ENCODE measurements at regions not wholly inside any gene's neighbourhood (a gene's known extent, or its start where the extent isn't known, plus 50 kb on each side); places are given as distances from the start of the nearest gene placed in this dataset.

DNA sequence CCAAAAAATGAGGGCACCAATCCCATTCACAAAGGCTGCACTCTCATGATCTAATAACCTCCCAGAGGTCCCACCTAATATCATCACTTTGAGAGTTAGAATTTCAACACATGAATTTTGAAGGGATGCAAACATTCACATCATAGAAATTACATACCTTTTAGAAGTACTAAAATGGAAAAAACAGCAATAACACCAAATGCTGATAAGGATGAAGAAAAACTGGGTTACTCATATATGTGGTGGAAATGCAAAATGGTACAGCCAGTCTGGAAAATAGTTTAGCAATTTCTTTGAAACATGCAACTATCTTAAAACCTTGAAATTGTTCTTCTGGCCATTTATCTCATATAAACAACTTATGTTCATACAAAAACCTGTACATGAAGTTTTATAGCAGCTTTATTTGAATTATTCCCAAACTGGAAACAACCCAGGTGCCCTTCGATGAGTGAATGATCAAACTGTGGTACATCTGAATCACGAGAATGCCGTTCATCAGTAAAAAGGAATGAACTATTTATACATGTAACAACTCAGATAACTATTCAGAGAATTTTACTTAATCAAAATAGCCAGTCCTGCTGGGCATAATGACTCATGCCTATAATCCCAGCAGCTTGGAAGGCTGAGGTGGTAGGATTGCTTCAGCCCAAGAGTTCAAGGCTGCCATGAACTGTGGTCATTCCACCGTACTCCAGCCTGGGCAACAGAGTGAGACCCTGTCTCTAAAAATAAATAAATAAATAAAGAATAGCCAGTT lies 109.4 kb upstream of the SSTR1 start:
- Histone ChIP-seq H3K4me3 (ENCODE audit: low read length) (no peak overlapping the region), H2AFZ (ENCODE audit: low read depth, low read length) (no peak overlapping the region), H3K4me1 (ENCODE audit: insufficient read depth, low read length) (no peaks in the 10 kb centered on the region), H3K27me3 (ENCODE audit: insufficient read depth, low read length) (no peaks in the 10 kb centered on the region), H3K36me3 (ENCODE audit: insufficient read depth, low read length) (no peaks in the 10 kb centered on the region), H3K9me3 (ENCODE audit: low read length) (no peaks in the 10 kb centered on the region)

DNA sequence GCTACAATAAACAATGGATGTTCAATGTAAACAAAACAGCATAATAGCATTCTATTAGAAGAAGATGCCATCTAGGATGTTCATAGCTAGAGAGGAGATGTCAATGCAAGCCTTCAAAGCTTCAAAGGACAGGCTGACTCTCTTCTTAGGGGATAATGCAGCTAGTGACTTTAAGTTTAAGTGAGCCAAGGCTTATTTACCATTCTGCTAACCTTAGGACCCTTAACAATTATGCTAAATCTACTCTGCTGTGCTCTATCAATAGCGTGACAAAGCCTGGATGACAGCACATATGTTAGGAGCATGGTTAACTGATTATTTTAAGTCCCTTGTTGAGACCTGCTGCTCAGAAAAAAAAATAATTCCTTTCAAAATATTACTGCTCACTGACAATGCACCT lies 106.0 kb upstream of the SSTR1 start:
- Histone ChIP-seq H3K27me3 (ENCODE audit: insufficient read depth, low read length) (no peaks in the 10 kb centered on the region), H2AFZ (ENCODE audit: low read depth, low read length) (no peak overlapping the region), H3K9me3 (ENCODE audit: low read length) (no peaks in the 10 kb centered on the region)

GRCh38 chr14:38103542-38104225 lies 104.0 kb upstream of the SSTR1 start:
- H3K4me3 ChIP-seq (ENCODE audit: low read length): no peak overlapping the region
- H3K36me3 ChIP-seq (ENCODE audit: insufficient read depth, low read length): no peaks in the 10 kb centered on the region
- no peak overlapping the region for H2AFZ ChIP-seq (ENCODE audit: low read depth, low read length)
- no peaks in the 10 kb centered on the region for H3K27me3 ChIP-seq (ENCODE audit: insufficient read depth, low read length)
- no peaks in the 10 kb centered on the region for H3K9me3 ChIP-seq (ENCODE audit: low read length)
- H3K4me1 ChIP-seq (ENCODE audit: insufficient read depth, low read length): no peaks in the 10 kb centered on the region

More for the DNA sequence above, 106.0 kb upstream of the SSTR1 start:
- no peaks in the 10 kb centered on the region for H3K4me1 ChIP-seq (ENCODE audit: insufficient read depth, low read length)
- no peak overlapping the region for H3K4me3 ChIP-seq (ENCODE audit: low read length)
- H3K36me3 ChIP-seq (ENCODE audit: insufficient read depth, low read length): no peaks in the 10 kb centered on the region

DNA sequence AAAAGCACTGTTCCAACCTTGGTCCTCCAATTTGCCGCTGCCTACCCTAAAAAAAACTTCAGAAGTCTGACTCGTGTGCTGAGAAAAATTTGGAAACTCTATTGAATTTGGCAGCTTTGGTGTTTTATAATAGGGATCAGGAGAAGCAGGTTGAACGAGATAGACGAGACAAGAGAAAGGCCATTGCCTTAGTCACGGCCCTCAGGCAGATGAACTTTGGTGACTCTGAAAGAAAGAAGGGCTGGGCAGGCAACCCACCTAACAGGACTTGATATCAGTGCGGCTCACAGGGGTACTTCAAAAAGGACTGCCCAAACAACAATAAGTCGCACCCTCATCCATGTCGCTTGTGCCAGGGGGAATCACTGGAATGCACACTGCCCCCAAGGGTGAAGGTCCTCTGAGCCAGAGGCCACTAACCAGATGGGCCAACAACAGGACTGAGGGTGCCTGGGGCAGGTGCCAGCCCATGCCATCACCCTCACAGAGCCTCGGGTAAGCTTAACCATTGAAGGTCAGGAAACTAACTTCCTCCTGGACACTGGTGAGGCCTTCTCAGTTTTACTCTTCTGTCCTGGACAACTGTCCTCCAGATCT lies 102.5 kb upstream of the SSTR1 start:
- Histone ChIP-seq H3K9me3 (ENCODE audit: low read length) (no peaks in the 10 kb centered on the region), H3K4me3 (ENCODE audit: low read length) (no peak overlapping the region), H3K36me3 (ENCODE audit: insufficient read depth, low read length) (no peaks in the 10 kb centered on the region), H3K4me1 (ENCODE audit: insufficient read depth, low read length) (no peaks in the 10 kb centered on the region), H3K27me3 (ENCODE audit: insufficient read depth, low read length) (no peaks in the 10 kb centered on the region), H2AFZ (ENCODE audit: low read depth, low read length) (no peak overlapping the region)

GRCh38 chr14:38107216-38107631 lies 100.5 kb upstream of the SSTR1 start:
- Histone ChIP-seq H3K4me3 (ENCODE audit: low read length) (no peak overlapping the region), H3K9me3 (ENCODE audit: low read length) (no peaks in the 10 kb centered on the region), H3K36me3 (ENCODE audit: insufficient read depth, low read length) (no peaks in the 10 kb centered on the region), H2AFZ (ENCODE audit: low read depth, low read length) (no peak overlapping the region), H3K27me3 (ENCODE audit: insufficient read depth, low read length) (no peaks in the 10 kb centered on the region), H3K4me1 (ENCODE audit: insufficient read depth, low read length) (no peaks in the 10 kb centered on the region)

- Histone ChIP-seq H3K4me3 (ENCODE audit: low read length) (no peak overlapping the region), H3K4me1 (ENCODE audit: insufficient read depth, low read length) (no peaks in the 10 kb centered on the region), H3K9me3 (ENCODE audit: low read length) (no peaks in the 10 kb centered on the region), H2AFZ (ENCODE audit: low read depth, low read length) (no peak overlapping the region), H3K36me3 (ENCODE audit: insufficient read depth, low read length) (no peaks in the 10 kb centered on the region), H3K27me3 (ENCODE audit: insufficient read depth, low read length) (no peaks in the 10 kb centered on the region)
Observed at GRCh38 chr14:38108681-38109080, 99.0 kb upstream of the SSTR1 start.

DNA sequence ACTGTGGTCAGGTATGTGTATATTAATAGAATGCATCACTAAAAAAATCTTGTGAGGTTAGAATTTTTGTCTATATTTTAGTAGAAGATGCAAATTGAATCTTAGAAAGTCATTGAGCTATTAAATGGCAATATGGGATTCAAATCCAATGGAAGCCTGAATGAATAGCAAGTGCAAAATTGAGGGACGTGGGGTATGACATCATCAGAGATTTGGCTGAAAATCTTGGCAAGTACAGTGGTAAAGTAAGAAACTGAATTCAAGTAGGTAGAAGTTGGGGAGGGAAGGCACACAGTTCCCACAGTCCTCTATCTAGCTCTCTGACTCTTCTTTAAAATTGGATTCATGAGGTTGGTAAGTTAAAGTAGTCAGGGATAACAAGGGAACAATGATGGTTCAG lies 97.4 kb upstream of the SSTR1 start:
- Histone ChIP-seq H2AFZ (ENCODE audit: low read depth, low read length) (no peak overlapping the region), H3K36me3 (ENCODE audit: insufficient read depth, low read length) (no peaks in the 10 kb centered on the region), H3K4me3 (ENCODE audit: low read length) (no peak overlapping the region), H3K27me3 (ENCODE audit: insufficient read depth, low read length) (no peaks in the 10 kb centered on the region), H3K4me1 (ENCODE audit: insufficient read depth, low read length) (no peaks in the 10 kb centered on the region), H3K9me3 (ENCODE audit: low read length) (no peaks in the 10 kb centered on the region)

DNA sequence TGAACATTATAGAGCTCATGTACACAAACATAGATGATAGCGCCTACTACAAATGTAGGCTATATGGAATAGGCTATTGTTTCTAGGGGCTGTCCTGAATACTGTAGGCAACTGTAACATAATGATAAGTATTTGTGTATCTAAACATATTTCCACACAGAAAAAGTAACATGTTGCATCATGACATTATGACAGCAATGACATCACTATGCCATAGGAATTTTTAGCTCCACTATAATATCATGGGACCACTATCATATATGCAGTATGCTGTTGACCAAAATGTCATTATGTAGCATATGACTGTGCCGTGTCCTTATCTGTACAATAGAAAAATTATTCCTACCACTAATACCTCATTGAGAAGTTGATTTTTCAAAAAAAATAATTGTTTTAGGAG lies 96.7 kb upstream of the SSTR1 start:
- no peak overlapping the region for H2AFZ ChIP-seq (ENCODE audit: low read depth, low read length)
- no peaks in the 10 kb centered on the region for H3K4me1 ChIP-seq (ENCODE audit: insufficient read depth, low read length)
- H3K4me3 ChIP-seq (ENCODE audit: low read length): no peak overlapping the region
- H3K36me3 ChIP-seq (ENCODE audit: insufficient read depth, low read length): no peaks in the 10 kb centered on the region
- H3K9me3 ChIP-seq (ENCODE audit: low read length): no peaks in the 10 kb centered on the region
- no peaks in the 10 kb centered on the region for H3K27me3 ChIP-seq (ENCODE audit: insufficient read depth, low read length)

- Histone ChIP-seq H3K36me3 (ENCODE audit: insufficient read depth, low read length) (no peaks in the 10 kb centered on the region), H3K9me3 (ENCODE audit: low read length) (no peaks in the 10 kb centered on the region), H3K27me3 (ENCODE audit: insufficient read depth, low read length) (no peaks in the 10 kb centered on the region), H2AFZ (ENCODE audit: low read depth, low read length) (no peak overlapping the region), H3K4me3 (ENCODE audit: low read length) (no peak overlapping the region), H3K4me1 (ENCODE audit: insufficient read depth, low read length) (no peaks in the 10 kb centered on the region)
Observed at GRCh38 chr14:38113546-38113945, 94.2 kb upstream of the SSTR1 start.

DNA sequence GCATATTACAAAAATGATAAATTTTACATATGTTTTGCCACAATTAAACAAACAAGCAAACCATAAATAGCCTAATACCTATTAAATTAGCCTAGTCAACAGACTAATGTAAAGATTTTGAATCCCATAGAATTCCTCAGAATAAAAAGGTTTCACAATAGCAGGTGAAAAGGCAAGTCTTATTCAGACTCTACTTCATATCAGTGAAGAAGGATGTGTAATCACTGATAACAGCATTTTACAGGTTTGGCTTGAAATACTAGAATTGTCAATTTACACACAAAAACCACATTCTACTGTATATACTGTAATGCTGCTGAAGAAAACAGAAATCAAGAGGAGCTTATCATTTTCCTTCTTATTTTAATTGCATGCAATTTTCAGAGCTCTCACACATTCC lies 90.8 kb upstream of the SSTR1 start:
- Histone ChIP-seq H2AFZ (ENCODE audit: low read depth, low read length) (no peak overlapping the region), H3K4me1 (ENCODE audit: insufficient read depth, low read length) (no peaks in the 10 kb centered on the region), H3K36me3 (ENCODE audit: insufficient read depth, low read length) (no peaks in the 10 kb centered on the region), H3K4me3 (ENCODE audit: low read length) (no peak overlapping the region), H3K27me3 (ENCODE audit: insufficient read depth, low read length) (no peaks in the 10 kb centered on the region), H3K9me3 (ENCODE audit: low read length) (no peaks in the 10 kb centered on the region)

GRCh38 chr14:38120109-38120508 lies 87.6 kb upstream of the SSTR1 start:
- H3K36me3 ChIP-seq (ENCODE audit: insufficient read depth, low read length): no peaks in the 10 kb centered on the region
- no peaks in the 10 kb centered on the region for H3K27me3 ChIP-seq (ENCODE audit: insufficient read depth, low read length)
- no peaks in the 10 kb centered on the region for H3K4me1 ChIP-seq (ENCODE audit: insufficient read depth, low read length)
- no peak overlapping the region for H3K4me3 ChIP-seq (ENCODE audit: low read length)
- no peaks in the 10 kb centered on the region for H3K9me3 ChIP-seq (ENCODE audit: low read length)
- no peak overlapping the region for H2AFZ ChIP-seq (ENCODE audit: low read depth, low read length)

- no peaks in the 10 kb centered on the region for H3K9me3 ChIP-seq (ENCODE audit: low read length)
- no peak overlapping the region for H2AFZ ChIP-seq (ENCODE audit: low read depth, low read length)
- no peak overlapping the region for H3K4me3 ChIP-seq (ENCODE audit: low read length)
- no peaks in the 10 kb centered on the region for H3K4me1 ChIP-seq (ENCODE audit: insufficient read depth, low read length)
- no peaks in the 10 kb centered on the region for H3K27me3 ChIP-seq (ENCODE audit: insufficient read depth, low read length)
- no peaks in the 10 kb centered on the region for H3K36me3 ChIP-seq (ENCODE audit: insufficient read depth, low read length)
Observed at GRCh38 chr14:38121320-38122020, 86.2 kb upstream of the SSTR1 start.

DNA sequence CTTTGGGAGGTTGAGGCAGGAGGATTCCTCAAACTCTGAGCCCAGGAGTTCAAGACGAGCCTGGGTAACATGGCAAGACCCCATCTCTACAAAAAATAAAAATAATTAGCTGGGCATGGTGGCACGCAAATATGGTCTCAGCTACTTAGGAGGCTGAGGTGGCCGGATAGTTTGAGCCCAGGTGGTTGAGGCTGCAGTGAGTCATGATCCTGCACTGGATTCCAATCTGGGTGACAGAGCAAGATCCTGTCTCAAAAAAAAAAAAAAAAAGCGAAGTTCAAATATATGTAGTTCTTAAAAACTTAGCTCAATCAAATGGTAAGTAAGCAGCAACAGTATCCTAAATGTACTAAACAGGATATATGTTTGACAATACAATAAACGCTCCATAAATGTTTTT lies 85.5 kb upstream of the SSTR1 start:
- H3K9me3 ChIP-seq (ENCODE audit: low read length): no peaks in the 10 kb centered on the region

More for the DNA sequence above, 85.5 kb upstream of the SSTR1 start:
- Histone ChIP-seq H2AFZ (ENCODE audit: low read depth, low read length) (no peak overlapping the region), H3K27me3 (ENCODE audit: insufficient read depth, low read length) (no peaks in the 10 kb centered on the region), H3K36me3 (ENCODE audit: insufficient read depth, low read length) (no peaks in the 10 kb centered on the region), H3K4me1 (ENCODE audit: insufficient read depth, low read length) (no peaks in the 10 kb centered on the region), H3K4me3 (ENCODE audit: low read length) (no peak overlapping the region)

Data from neuron (in vitro differentiated cells).